Neuron (in vitro differentiated cells): ENCODE measurements at regions not wholly inside any gene's neighbourhood (a gene's known extent, or its start where the extent isn't known, plus 50 kb on each side); places are given as distances from the start of the nearest gene placed in this dataset.
"Not testable (repeated sequence)": the region's sequence is repeated elsewhere in the genome, so short reads cannot be mapped to it uniquely, and the experiment has no call there.

ENCODE experiments used
- H2AFZ ChIP-seq: one replicate; pipeline ENCODE4 v1.6.1; 2013; ENCODE audit warnings: low read depth, mild to moderate bottlenecking, inconsistent platforms, low read length, moderate library complexity
- H3K27me3 ChIP-seq: one replicate; pipeline ENCODE4 v1.6.1; 2013; ENCODE audit warnings: low read length; ENCODE audit not compliant: insufficient read depth
- H3K36me3 ChIP-seq: one replicate; pipeline ENCODE4 v1.6.1; 2013; ENCODE audit warnings: low read length; ENCODE audit not compliant: insufficient read depth
- H3K4me1 ChIP-seq: one replicate; pipeline ENCODE4 v1.6.1; 2013; ENCODE audit warnings: low read length; ENCODE audit not compliant: insufficient read depth
- H3K4me3 ChIP-seq: 2 replicates; pipeline ENCODE4 v1.5.1; 2013; ENCODE audit warnings: mild to moderate bottlenecking, low read length, moderate library complexity
- H3K9me3 ChIP-seq: one replicate; pipeline ENCODE4 v1.6.1; 2013; ENCODE audit warnings: low read length

DNA sequence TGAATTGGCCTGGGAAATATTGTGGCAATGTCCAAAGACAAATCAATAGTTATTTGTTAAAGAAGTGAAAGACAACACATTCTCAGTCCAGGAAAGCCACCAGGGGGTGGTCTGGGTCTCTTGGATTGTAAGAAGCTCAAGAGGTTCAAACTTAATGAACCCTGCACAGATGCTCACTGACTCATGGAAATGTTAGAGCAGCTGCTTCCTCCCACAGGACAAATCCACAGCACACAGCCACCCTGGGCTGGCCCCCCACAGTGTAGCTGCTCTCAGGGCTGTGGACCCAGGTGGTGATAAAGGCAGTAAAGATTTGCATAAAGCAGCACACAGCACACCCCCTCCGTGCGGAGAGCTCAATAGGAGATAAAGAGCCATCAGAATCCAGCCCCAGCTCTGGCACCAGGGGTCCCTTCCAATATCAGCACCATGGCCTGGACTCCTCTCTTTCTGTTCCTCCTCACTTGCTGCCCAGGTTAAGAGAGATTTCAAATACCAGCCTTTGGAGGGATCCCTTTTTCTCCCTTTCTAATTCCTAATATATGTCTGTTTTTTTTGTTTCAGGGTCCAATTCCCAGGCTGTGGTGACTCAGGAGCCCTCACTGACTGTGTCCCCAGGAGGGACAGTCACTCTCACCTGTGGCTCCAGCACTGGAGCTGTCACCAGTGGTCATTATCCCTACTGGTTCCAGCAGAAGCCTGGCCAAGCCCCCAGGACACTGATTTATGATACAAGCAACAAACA is 124.8 kb downstream of the VPREB1 start:
- H3K4me1 ChIP-seq, H3K9me3 ChIP-seq, H3K36me3 ChIP-seq, H3K27me3 ChIP-seq, H2AFZ ChIP-seq, H3K4me3 ChIP-seq: not testable (repeated sequence)

DNA sequence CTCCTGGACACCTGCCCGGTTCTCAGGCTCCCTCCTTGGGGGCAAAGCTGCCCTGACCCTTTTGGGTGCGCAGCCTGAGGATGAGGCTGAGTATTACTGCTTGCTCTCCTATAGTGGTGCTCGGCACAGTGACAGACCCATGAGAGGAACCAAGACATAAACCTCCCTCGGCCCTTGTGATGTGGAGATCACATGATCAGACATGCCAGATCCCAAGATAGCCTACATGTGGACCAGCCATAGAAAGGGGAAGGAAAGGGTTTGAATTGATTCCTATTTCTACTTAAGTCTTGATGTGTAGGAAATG is 125.3 kb downstream of the VPREB1 start:
- peaks cover 9% of the 10 kb centered on the region for H3K4me1 ChIP-seq
- H3K36me3 ChIP-seq = no peaks in the 10 kb centered on the region
- no peaks in the 10 kb centered on the region for H3K9me3 ChIP-seq
- no peak overlapping the region for H2AFZ ChIP-seq
- H3K27me3 ChIP-seq = peaks cover 3% of the 10 kb centered on the region
- H3K4me3 ChIP-seq = no peak overlapping the region

GRCh38 chr22:22371031-22371541 is 126.5 kb downstream of the VPREB1 start:
- Histone ChIP-seq H3K27me3 (peaks cover 8% of the 10 kb centered on the region), H3K4me3 (no peak overlapping the region)

DNA sequence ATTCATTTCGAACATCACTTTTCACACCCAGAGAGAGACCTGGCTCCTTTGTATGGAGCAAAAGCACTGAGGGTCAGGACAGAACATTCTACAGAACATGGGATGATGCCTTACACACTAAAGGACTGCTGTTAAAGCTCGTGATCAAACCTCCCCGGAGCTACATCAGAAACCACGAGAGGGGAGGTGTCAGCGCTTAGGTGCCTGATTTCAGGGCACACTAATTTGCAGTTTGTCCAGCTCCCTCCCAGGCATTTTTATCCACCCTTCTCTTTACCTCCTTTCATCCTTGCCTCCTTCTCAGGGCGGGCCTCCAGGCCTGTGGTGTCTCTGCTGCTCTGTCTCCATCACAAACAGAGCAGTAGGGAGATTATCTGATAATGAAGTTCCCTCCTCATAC is 127.5 kb downstream of the VPREB1 start:
- H2AFZ ChIP-seq = no peak overlapping the region
- H3K36me3 ChIP-seq = no peaks in the 10 kb centered on the region
- peaks cover 9% of the 10 kb centered on the region for H3K4me1 ChIP-seq
- H3K4me3 ChIP-seq = no peak overlapping the region
- no peaks in the 10 kb centered on the region for H3K9me3 ChIP-seq
- H3K27me3 ChIP-seq = peaks cover 11% of the 10 kb centered on the region

More at GRCh38 chr22:22371031-22371541, 126.5 kb downstream of the VPREB1 start:
- Histone ChIP-seq H3K9me3 (no peaks in the 10 kb centered on the region), H2AFZ (no peak overlapping the region), H3K4me1 (peaks cover 9% of the 10 kb centered on the region), H3K36me3 (no peaks in the 10 kb centered on the region)

DNA sequence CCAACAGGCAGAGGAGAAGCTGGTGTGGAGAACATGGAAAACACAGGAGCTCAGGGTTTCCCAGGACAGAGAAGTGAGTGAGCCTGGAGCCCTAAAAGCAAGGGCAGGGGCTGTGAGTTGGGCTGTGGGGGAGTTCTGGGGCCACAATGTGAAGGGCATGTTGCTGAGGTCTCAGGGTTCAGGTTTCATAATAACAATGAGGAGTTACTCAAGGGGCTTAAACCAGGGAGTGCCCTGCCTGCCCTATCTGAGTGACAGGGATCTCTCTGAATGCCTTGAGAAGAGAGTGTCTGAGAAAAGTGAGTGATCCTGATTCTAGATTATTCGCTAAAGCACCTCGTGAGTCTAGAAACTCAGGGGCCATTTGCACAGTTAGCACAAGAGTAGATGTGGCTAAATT is 129.6 kb downstream of the VPREB1 start:
- Histone ChIP-seq H2AFZ (no peak overlapping the region), H3K4me1 (peaks cover 7% of the 10 kb centered on the region), H3K27me3 (peaks cover 10% of the 10 kb centered on the region), H3K4me3 (no peak overlapping the region), H3K9me3 (no peaks in the 10 kb centered on the region), H3K36me3 (no peaks in the 10 kb centered on the region)

GRCh38 chr22:22374579-22374978 is 130.0 kb downstream of the VPREB1 start:
- Histone ChIP-seq H3K4me1 (peaks cover 6% of the 10 kb centered on the region), H3K36me3 (no peaks in the 10 kb centered on the region), H2AFZ (no peak overlapping the region), H3K27me3 (peaks cover 10% of the 10 kb centered on the region), H3K9me3 (no peaks in the 10 kb centered on the region), H3K4me3 (no peak overlapping the region)

DNA sequence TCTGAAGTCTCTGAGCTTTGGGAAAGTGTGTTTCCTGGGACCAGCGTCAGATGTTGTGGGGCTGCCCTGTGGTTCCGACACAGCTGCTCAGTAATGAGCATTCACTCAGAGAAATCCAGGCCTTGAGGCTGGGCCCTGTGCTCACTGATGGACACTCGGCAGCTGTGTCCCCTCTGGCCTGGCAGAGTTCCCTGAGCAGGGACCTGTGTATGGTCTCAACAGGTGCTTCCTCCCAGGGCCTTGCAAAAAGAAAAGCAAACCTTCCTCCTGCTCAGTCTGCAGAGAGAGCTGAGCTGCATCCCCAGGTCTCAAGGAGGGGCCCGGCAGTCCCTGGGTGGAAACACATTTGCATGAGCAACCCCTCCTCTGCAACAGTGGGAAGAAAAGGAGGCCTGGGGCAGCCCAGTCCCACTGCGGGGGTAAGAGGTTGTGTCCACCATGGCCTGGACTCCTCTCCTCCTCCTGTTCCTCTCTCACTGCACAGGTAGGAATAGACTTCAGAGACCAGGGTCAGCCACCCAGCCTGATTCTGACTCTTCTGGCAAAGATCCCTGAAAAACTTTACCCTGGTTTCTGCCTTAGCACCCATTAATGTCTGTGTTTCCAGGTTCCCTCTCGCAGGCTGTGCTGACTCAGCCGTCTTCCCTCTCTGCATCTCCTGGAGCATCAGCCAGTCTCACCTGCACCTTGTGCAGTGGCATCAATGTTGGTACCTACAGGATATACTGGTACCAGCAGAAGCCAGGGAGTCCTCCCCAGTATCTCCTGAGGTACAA is 131.2 kb downstream of the VPREB1 start:
- no peaks in the 10 kb centered on the region for H3K36me3 ChIP-seq
- H3K4me1 ChIP-seq = no peaks in the 10 kb centered on the region
- H3K4me3 ChIP-seq = no peak overlapping the region
- no peaks in the 10 kb centered on the region for H3K9me3 ChIP-seq
- no peak overlapping the region for H2AFZ ChIP-seq
- H3K27me3 ChIP-seq = peaks cover 10% of the 10 kb centered on the region

GRCh38 chr22:22376352-22376706 is 131.7 kb downstream of the VPREB1 start:
- no peaks in the 10 kb centered on the region for H3K9me3 ChIP-seq
- no peaks in the 10 kb centered on the region for H3K36me3 ChIP-seq
- no peak overlapping the region for H3K4me3 ChIP-seq
- H2AFZ ChIP-seq = no peak overlapping the region
- H3K27me3 ChIP-seq = peaks cover 10% of the 10 kb centered on the region
- no peaks in the 10 kb centered on the region for H3K4me1 ChIP-seq

DNA sequence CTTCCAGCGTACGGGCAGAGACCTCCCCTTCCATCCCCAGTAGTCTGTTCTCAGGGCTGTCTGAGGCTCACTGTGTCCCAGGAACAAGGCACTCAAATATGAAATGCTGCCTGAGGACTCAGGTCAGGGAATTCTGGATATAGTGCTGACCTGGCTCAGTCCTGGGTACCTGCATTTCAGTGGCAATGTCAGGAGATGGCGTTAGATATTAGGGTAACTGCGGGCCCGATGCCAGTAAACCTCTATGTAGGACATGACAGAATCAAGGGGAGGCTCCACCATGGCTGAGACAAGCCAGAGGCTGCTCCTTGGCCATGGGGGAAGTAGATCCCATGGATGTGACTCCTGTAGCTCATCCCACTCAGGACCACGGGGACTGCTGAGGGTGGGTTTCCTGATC is 131.7 kb downstream of the ZNF280B start:
- H3K27me3 ChIP-seq, H3K4me3 ChIP-seq, H3K36me3 ChIP-seq, H2AFZ ChIP-seq, H3K4me1 ChIP-seq, H3K9me3 ChIP-seq: not testable (repeated sequence)

- H3K4me3 ChIP-seq = no peak overlapping the region
- H3K9me3 ChIP-seq = no peaks in the 10 kb centered on the region
- no peak overlapping the region for H2AFZ ChIP-seq
- H3K36me3 ChIP-seq = no peaks in the 10 kb centered on the region
- H3K27me3 ChIP-seq = peaks cover 10% of the 10 kb centered on the region
- no peaks in the 10 kb centered on the region for H3K4me1 ChIP-seq
These were observed 131.2 kb downstream of the ZNF280B start for GRCh38 chr22:22377335-22377734.

GRCh38 chr22:22378446-22379415 is 129.8 kb downstream of the ZNF280B start:
- Histone ChIP-seq H3K4me3 (no peak overlapping the region), H3K27me3 (peaks cover 13% of the 10 kb centered on the region), H3K36me3 (no peaks in the 10 kb centered on the region), H2AFZ (no peak overlapping the region), H3K9me3 (no peaks in the 10 kb centered on the region), H3K4me1 (no peaks in the 10 kb centered on the region)

DNA sequence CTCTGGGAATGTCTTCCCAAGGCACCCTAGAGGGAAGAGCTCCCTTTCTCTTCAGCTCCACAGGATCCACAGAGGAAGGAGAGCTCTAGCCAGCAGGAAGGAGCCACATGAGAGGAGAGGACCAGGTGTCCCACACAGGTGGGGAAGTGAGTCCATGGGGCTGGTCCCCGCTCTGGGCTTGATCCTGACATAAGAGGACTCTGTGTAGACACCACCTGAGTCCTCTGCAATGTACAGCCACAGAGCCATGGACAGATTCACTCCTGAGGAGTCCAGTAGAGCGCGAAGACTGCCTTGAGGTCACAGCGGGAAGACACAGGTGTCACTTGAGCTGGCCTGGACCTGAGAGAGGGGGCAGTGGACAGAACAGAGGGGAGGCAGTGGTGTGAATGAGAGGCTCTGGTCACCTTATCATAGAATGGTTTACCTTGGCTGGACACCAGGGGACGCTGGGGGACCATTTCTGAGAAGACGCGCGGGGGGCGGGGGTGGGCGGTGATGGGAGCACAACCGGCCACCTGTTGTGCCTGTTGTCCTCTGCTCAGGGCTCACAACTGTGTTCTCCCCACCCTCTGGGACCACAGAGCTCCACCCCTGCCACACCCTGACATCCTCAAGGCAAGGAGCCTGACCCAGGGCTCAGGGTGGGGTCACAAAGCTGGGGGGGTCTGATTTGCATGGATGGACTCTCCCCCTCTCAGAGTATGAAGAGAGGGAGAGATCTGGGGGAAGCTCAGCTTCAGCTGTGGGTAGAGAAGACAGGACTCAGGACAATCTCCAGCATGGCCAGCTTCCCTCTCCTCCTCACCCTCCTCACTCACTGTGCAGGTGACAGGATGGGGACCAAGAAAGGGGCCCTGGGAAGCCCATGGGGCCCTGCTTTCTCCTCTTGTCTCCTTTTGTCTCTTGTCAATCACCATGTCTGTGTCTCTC is 128.2 kb downstream of the ZNF280B start:
- H3K4me3 ChIP-seq = no peak overlapping the region
- H3K36me3 ChIP-seq = no peaks in the 10 kb centered on the region
- H3K27me3 ChIP-seq = peaks cover 17% of the 10 kb centered on the region
- H3K9me3 ChIP-seq = no peaks in the 10 kb centered on the region
- no peak overlapping the region for H2AFZ ChIP-seq
- no peaks in the 10 kb centered on the region for H3K4me1 ChIP-seq
